ENCODE measurements at regions not wholly inside any gene's neighbourhood (a gene's known extent, or its start where the extent isn't known, plus 50 kb on each side); places are given as distances from the start of the nearest gene placed in this dataset.

DNA sequence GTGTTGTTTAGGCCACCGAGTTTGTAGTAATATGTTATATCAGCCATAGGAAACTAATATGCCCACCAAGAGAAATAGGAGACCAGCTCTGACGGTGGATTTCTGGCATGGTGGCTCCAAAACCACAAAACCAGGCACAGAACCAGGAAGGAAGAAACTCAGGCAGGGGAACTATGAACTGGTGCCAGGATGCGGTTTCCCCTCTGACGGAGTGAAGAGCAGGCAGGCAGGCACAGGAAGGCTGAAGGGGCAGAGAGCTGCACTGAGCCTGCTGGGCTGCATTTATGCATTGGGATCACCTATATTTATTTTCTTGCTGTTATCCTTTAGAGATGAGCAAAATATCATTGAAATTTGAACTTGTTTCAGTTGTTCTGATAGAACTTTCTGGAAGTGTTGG lies 479.4 kb downstream of the VRK1 start:
- 53 to 64% (median 58%) methylated on average over 4 of the region's 4 CpGs for WGBS, 3 donors

DNA sequence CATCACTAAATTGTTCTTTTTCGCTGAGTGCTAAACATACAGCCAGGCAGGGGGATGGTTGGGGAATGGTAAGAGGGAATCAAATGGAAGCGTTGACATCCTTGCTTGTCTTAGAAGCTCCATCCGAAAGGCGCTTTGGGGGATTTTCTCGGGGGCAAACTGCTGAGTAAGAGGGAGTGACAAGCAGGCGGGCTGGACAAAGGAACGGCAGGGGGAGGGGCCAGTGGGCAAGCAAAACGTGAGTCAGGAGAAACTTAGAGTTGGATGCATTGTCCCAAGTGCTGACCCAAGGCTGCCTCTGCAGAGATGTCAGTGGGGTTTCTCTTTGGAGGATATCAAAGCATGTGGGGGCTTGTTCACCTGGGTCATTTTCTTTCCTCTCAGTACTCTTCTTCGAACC lies 480.5 kb downstream of the VRK1 start:
- WGBS, 3 donors = 34 to 36% (median 35%) methylated on average over 9 of the region's 9 CpGs
- ATAC-seq (no peak), DNase-seq (no peak)
- Histone ChIP-seq H3K27ac (no peak overlapping the region), H3K4me1 (no peaks in the 10 kb centered on the region), H3K36me3 (ENCODE audit: insufficient read depth in 1 of 2, low read depth in 1 of 2) (no peaks in the 10 kb centered on the region), H3K4me3 (no peak overlapping the region), H3K9me3 (no peaks in the 10 kb centered on the region), H3K27me3 (ENCODE audit: insufficient read depth in 3 of 3, low read length in 2 of 3) (no peaks in the 10 kb centered on the region)
- TF ChIP-seq, protein P1, sequence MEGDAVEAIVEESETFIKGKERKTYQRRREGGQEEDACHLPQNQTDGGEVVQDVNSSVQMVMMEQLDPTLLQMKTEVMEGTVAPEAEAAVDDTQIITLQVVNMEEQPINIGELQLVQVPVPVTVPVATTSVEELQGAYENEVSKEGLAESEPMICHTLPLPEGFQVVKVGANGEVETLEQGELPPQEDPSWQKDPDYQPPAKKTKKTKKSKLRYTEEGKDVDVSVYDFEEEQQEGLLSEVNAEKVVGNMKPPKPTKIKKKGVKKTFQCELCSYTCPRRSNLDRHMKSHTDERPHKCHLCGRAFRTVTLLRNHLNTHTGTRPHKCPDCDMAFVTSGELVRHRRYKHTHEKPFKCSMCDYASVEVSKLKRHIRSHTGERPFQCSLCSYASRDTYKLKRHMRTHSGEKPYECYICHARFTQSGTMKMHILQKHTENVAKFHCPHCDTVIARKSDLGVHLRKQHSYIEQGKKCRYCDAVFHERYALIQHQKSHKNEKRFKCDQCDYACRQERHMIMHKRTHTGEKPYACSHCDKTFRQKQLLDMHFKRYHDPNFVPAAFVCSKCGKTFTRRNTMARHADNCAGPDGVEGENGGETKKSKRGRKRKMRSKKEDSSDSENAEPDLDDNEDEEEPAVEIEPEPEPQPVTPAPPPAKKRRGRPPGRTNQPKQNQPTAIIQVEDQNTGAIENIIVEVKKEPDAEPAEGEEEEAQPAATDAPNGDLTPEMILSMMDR (IDR thresholded peaks at IDR 0.05) = no peak
- intact Hi-C loops (cut with DNase I) = loop anchor here in 1 of 2 donors (10.0 kb wide), 1 partner anchor 727 kb away; no protein-coding TSS in a partner anchor

More for the DNA sequence above, 479.4 kb downstream of the VRK1 start:
- no peak for ATAC-seq
- Histone ChIP-seq H3K27ac (no peak overlapping the region), H3K27me3 (ENCODE audit: insufficient read depth in 3 of 3, low read length in 2 of 3) (no peaks in the 10 kb centered on the region), H3K9me3 (no peaks in the 10 kb centered on the region), H3K4me3 (no peak overlapping the region), H3K36me3 (ENCODE audit: insufficient read depth in 1 of 2, low read depth in 1 of 2) (no peaks in the 10 kb centered on the region), H3K4me1 (no peaks in the 10 kb centered on the region)
- intact Hi-C loops (cut with DNase I) = loop anchor here in 1 of 2 donors (10.0 kb wide), 1 partner anchor 728 kb away; no protein-coding TSS in a partner anchor
- no peak for DNase-seq
- TF ChIP-seq, protein P1 (IDR thresholded peaks at IDR 0.05) = no peak

DNA sequence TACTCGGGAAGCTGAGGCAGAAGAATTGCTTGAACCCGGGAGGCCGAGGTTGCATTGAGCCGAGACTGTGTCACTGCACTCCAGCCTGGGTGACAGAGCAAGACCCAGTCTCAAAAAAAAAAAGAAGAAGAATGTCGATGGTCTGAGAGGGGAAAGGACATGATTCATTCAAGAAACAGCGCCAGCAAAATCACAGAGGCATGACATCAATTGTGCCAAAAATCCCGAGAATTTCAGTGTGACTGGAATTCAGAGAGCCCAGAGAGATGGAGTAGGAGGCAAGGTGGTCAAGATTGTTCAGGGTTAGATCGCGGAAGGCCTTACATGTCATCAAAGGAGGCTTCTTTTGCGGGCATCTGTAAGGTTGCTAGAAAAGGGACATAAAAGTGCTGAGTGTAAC lies 483.3 kb downstream of the VRK1 start:
- ATAC-seq = no peak

DNA sequence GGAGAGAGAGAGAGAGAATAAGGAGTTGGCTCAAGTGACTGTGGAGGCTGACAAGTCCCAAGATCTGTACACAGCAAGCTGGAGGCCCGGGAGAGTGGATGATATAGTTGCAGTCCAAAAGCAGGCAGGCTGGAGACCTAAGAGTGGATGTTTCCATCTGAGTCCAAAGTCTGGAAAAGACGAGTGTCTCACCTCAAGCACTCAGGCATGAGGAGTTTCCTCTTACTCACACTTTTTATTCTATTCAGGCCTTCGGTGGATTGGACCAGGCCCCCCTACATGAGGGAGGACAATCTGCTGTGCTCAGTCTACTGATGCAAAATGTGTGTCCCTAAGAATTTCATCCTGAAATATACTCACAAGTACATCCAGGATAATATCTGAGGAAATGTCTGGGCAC lies 484.6 kb downstream of the VRK1 start:
- no peak for ATAC-seq
- no peak for DNase-seq
- intact Hi-C loops (cut with DNase I) = no loop called here
- H3K36me3 ChIP-seq (ENCODE audit: insufficient read depth in 1 of 2, low read depth in 1 of 2) = no peaks in the 10 kb centered on the region
- no peak overlapping the region for H3K4me3 ChIP-seq
- 66 to 77% (median 70%) methylated on average over 3 of the region's 3 CpGs for WGBS, 3 donors
- no peaks in the 10 kb centered on the region for H3K4me1 ChIP-seq
- H3K27me3 ChIP-seq (ENCODE audit: insufficient read depth in 3 of 3, low read length in 2 of 3) = no peaks in the 10 kb centered on the region
- TF ChIP-seq, protein P1 (IDR thresholded peaks at IDR 0.05) = no peak
- H3K9me3 ChIP-seq = no peaks in the 10 kb centered on the region
- H3K27ac ChIP-seq = no peak overlapping the region

More for the DNA sequence above, 483.3 kb downstream of the VRK1 start:
- DNase-seq = no peak
- intact Hi-C loops (cut with DNase I) = no loop called here
- no peak overlapping the region for H3K27ac ChIP-seq
- TF ChIP-seq, protein P1 (IDR thresholded peaks at IDR 0.05) = no peak
- H3K27me3 ChIP-seq (ENCODE audit: insufficient read depth in 3 of 3, low read length in 2 of 3) = no peaks in the 10 kb centered on the region
- WGBS, 3 donors = 59 to 67% (median 66%) methylated on average over 10 of the region's 10 CpGs
- no peaks in the 10 kb centered on the region for H3K9me3 ChIP-seq
- H3K4me1 ChIP-seq = no peaks in the 10 kb centered on the region
- no peak overlapping the region for H3K4me3 ChIP-seq
- H3K36me3 ChIP-seq (ENCODE audit: insufficient read depth in 1 of 2, low read depth in 1 of 2) = no peaks in the 10 kb centered on the region

Measured in psoas muscle (tissue), 7 donors.